Progenitor cell of endocrine pancreas (in vitro differentiated cells): ENCODE measurements at regions not wholly inside any gene's neighbourhood (a gene's known extent, or its start where the extent isn't known, plus 50 kb on each side); places are given as distances from the start of the nearest gene placed in this dataset.

Experiments used
- DNase-seq: peaks from one replicate; pipeline ENCODE4 v3.0.0; 2021; ENCODE audit warnings: low spot score; ENCODE audit not compliant: unreplicated experiment
- H3K27ac Mint-ChIP-seq: 2 replicates; pipeline ENCODE4 v1.8.0; 2021; ENCODE audit warnings: mild to moderate bottlenecking, moderate library complexity, mixed read lengths
- H3K27me3 Mint-ChIP-seq: 2 replicates; pipeline ENCODE4 v1.8.0; 2021; ENCODE audit warnings: mixed read lengths
- H3K36me3 Mint-ChIP-seq: 2 replicates; pipeline ENCODE4 v1.8.0; 2022; ENCODE audit warnings: mixed read lengths; ENCODE audit not compliant: insufficient read depth
- H3K4me1 Mint-ChIP-seq: 2 replicates; pipeline ENCODE4 v1.8.0; 2021; ENCODE audit warnings: low read depth, mixed read lengths
- H3K4me3 Mint-ChIP-seq: 2 replicates; pipeline ENCODE4 v1.8.0; 2021; ENCODE audit warnings: low read depth, mild to moderate bottlenecking, moderate library complexity, mixed read lengths
- H3K9me3 Mint-ChIP-seq: 2 replicates; pipeline ENCODE4 v1.8.0; 2021; ENCODE audit warnings: low read depth, mixed read lengths
- CTCF ChIP-seq: fragments of 200-600 bp; sonication (generic); IDR thresholded peaks from one replicate; pipeline ENCODE4 v1.5.0; 2021; ENCODE audit warnings: antibody characterized with exemption, mild to moderate bottlenecking; ENCODE audit not compliant: unreplicated experiment

GRCh38 chr4:60502733-60503132 is 697.4 kb upstream of the ADGRL3 start:
- Mint-ChIP-seq H3K4me3 (no peak overlapping the region), H3K27me3 (no peaks in the 10 kb centered on the region), H3K27ac (no peak overlapping the region), H3K36me3 (no peaks in the 10 kb centered on the region), H3K4me1 (no peaks in the 10 kb centered on the region), H3K9me3 (no peaks in the 10 kb centered on the region)
- DNase-seq = no peak
- TF ChIP-seq CTCF = no peak

GRCh38 chr4:60506061-60506460 is 694.1 kb upstream of the ADGRL3 start:
- Mint-ChIP-seq H3K36me3 (no peaks in the 10 kb centered on the region), H3K4me3 (no peak overlapping the region), H3K27ac (no peak overlapping the region), H3K27me3 (no peaks in the 10 kb centered on the region), H3K4me1 (no peaks in the 10 kb centered on the region), H3K9me3 (peaks cover 8% of the 10 kb centered on the region)
- DNase-seq = no peak
- TF ChIP-seq CTCF = no peak

- no peaks in the 10 kb centered on the region for H3K27me3 Mint-ChIP-seq
- no peak overlapping the region for H3K4me3 Mint-ChIP-seq
- no peaks in the 10 kb centered on the region for H3K9me3 Mint-ChIP-seq
- H3K36me3 Mint-ChIP-seq = no peaks in the 10 kb centered on the region
- no peak for TF ChIP-seq CTCF
- DNase-seq = no peak
- no peak overlapping the region for H3K27ac Mint-ChIP-seq
- no peaks in the 10 kb centered on the region for H3K4me1 Mint-ChIP-seq
These were observed 677.9 kb upstream of the ADGRL3 start for GRCh38 chr4:60522265-60522664.

- Mint-ChIP-seq H3K9me3 (no peaks in the 10 kb centered on the region), H3K4me1 (no peaks in the 10 kb centered on the region), H3K27ac (no peak overlapping the region), H3K36me3 (no peaks in the 10 kb centered on the region), H3K27me3 (no peaks in the 10 kb centered on the region), H3K4me3 (no peak overlapping the region)
- no peak for DNase-seq
- no peak for TF ChIP-seq CTCF
These were observed 668.2 kb upstream of the ADGRL3 start for GRCh38 chr4:60531776-60532379.

- Mint-ChIP-seq H3K4me1 (no peaks in the 10 kb centered on the region), H3K27me3 (no peaks in the 10 kb centered on the region), H3K4me3 (no peak overlapping the region), H3K36me3 (no peaks in the 10 kb centered on the region), H3K9me3 (peaks cover 14% of the 10 kb centered on the region), H3K27ac (no peak overlapping the region)
- TF ChIP-seq CTCF = no peak
- DNase-seq = no peak
These were observed 655.1 kb upstream of the ADGRL3 start for GRCh38 chr4:60544981-60545380.
